ENCODE measurements at regions not wholly inside any gene's neighbourhood (a gene's known extent, or its start where the extent isn't known, plus 50 kb on each side); places are given as distances from the start of the nearest gene placed in this dataset.

- Histone ChIP-seq H3K9me3 (no peaks in the 10 kb centered on the region), H3K36me3 (ENCODE audit: low read depth, missing control alignments) (no peaks in the 10 kb centered on the region), H3K27ac (no peak overlapping the region), H3K27me3 (no peaks in the 10 kb centered on the region), H3K4me3 (no peak overlapping the region), H3K4me1 (no peaks in the 10 kb centered on the region)
- WGBS, 2 donors = 29 to 68% methylated on average over 1 of the region's 1 CpG
- TF ChIP-seq, protein P1, sequence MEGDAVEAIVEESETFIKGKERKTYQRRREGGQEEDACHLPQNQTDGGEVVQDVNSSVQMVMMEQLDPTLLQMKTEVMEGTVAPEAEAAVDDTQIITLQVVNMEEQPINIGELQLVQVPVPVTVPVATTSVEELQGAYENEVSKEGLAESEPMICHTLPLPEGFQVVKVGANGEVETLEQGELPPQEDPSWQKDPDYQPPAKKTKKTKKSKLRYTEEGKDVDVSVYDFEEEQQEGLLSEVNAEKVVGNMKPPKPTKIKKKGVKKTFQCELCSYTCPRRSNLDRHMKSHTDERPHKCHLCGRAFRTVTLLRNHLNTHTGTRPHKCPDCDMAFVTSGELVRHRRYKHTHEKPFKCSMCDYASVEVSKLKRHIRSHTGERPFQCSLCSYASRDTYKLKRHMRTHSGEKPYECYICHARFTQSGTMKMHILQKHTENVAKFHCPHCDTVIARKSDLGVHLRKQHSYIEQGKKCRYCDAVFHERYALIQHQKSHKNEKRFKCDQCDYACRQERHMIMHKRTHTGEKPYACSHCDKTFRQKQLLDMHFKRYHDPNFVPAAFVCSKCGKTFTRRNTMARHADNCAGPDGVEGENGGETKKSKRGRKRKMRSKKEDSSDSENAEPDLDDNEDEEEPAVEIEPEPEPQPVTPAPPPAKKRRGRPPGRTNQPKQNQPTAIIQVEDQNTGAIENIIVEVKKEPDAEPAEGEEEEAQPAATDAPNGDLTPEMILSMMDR (IDR thresholded peaks at IDR 0.05) = no peak
- no peak for TF ChIP-seq POLR2A (IDR thresholded peaks at IDR 0.05)
- intact Hi-C loops (cut with DNase I; ENCODE audit: low total_unique reads) = no loop called here
- DNase-seq = no peak
Measured at GRCh38 chr1:106889059-106889458, 167.4 kb upstream of the PRMT6 start.

DNA sequence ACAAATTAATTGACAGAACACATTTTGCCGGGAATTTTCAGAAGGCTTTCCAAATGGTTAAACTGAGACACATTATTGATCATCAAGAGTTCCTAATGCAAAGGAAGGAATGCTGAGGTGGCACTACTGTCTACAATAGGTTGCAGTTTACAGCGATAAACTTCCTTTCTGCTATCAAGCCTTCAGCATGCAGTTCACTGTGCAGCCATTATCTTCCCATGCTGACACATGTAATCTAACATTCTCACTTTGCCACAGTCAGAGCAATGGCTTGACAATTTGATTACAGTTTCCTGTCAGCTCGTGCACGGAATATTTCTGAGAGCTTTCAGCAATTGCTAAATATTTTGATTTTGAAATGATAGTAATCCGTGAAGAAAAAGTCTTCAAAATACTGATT is 166.9 kb upstream of the PRMT6 start:
- Histone ChIP-seq H3K4me1 (no peaks in the 10 kb centered on the region), H3K36me3 (ENCODE audit: low read depth, missing control alignments) (no peaks in the 10 kb centered on the region), H3K4me3 (no peak overlapping the region), H3K27me3 (no peaks in the 10 kb centered on the region), H3K9me3 (no peaks in the 10 kb centered on the region), H3K27ac (no peak overlapping the region)
- intact Hi-C loops (cut with DNase I; ENCODE audit: low total_unique reads) = no loop called here
- TF ChIP-seq POLR2A (IDR thresholded peaks at IDR 0.05) = no peak
- TF ChIP-seq, protein P1 (IDR thresholded peaks at IDR 0.05) = no peak
- DNase-seq = no peak
- 58 to 68% methylated on average over 5 of the region's 5 CpGs for WGBS, 2 donors

- DNase-seq = no peak
- no peaks in the 10 kb centered on the region for H3K36me3 ChIP-seq (ENCODE audit: low read depth, missing control alignments)
- H3K27me3 ChIP-seq = no peaks in the 10 kb centered on the region
- no peak overlapping the region for H3K4me3 ChIP-seq
- no peaks in the 10 kb centered on the region for H3K4me1 ChIP-seq
- intact Hi-C loops (cut with DNase I; ENCODE audit: low total_unique reads) = no loop called here
- no peak for TF ChIP-seq POLR2A (IDR thresholded peaks at IDR 0.05)
- TF ChIP-seq, protein P1 (IDR thresholded peaks at IDR 0.05) = no peak
- H3K9me3 ChIP-seq = no peaks in the 10 kb centered on the region
- no peak overlapping the region for H3K27ac ChIP-seq
Measured at GRCh38 chr1:106897976-106898375, 158.5 kb upstream of the PRMT6 start.

GRCh38 chr1:106899644-106900043 is 156.8 kb upstream of the PRMT6 start:
- intact Hi-C loops (cut with DNase I; ENCODE audit: low total_unique reads) = no loop called here
- Histone ChIP-seq H3K4me1 (no peaks in the 10 kb centered on the region), H3K27ac (no peak overlapping the region), H3K4me3 (no peak overlapping the region), H3K9me3 (no peaks in the 10 kb centered on the region), H3K27me3 (no peaks in the 10 kb centered on the region), H3K36me3 (ENCODE audit: low read depth, missing control alignments) (no peaks in the 10 kb centered on the region)
- WGBS, 2 donors = 87 to 93% methylated on average over 4 of the region's 4 CpGs
- TF ChIP-seq, protein P1 (IDR thresholded peaks at IDR 0.05) = no peak
- DNase-seq = no peak

DNA sequence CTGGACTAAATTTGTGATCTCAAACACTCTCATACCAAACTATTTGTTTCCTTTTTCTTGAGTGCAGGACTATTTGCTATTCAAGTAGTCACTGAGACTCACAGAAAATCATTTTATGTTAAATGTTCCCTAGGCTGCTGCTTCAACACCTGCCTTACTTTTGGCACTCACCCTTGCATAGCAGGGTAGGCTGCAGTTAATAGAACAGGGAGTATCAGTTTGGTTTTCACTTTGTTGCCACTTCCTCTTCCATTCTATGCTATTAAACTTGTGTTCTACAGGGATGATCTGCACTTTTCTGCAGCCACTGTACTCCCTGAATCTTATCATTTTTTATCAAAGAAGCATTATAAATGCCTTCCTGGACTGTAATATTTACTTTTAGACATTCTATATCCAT is 148.7 kb upstream of the PRMT6 start:
- no peaks in the 10 kb centered on the region for H3K9me3 ChIP-seq
- H3K27ac ChIP-seq = no peak overlapping the region
- TF ChIP-seq, protein P1 (IDR thresholded peaks at IDR 0.05) = no peak
- TF ChIP-seq POLR2A (IDR thresholded peaks at IDR 0.05) = no peak
- DNase-seq = no peak
- intact Hi-C loops (cut with DNase I; ENCODE audit: low total_unique reads) = no loop called here
- no peaks in the 10 kb centered on the region for H3K36me3 ChIP-seq (ENCODE audit: low read depth, missing control alignments)
- H3K27me3 ChIP-seq = no peaks in the 10 kb centered on the region
- H3K4me3 ChIP-seq = no peak overlapping the region
- H3K4me1 ChIP-seq = no peaks in the 10 kb centered on the region

All from testis (tissue), 2 donors.